ENCODE measurements at regions not wholly inside any gene's neighbourhood (a gene's known extent, or its start where the extent isn't known, plus 50 kb on each side); places are given as distances from the start of the nearest gene placed in this dataset.

GRCh38 chr7:45980973-45981372, 59.9 kb upstream of the IGFBP3 start:
- H3K4me1 ChIP-seq: peaks cover 0 to 28% (median 0%) of the 10 kb centered on the region in 4 donors
- TF ChIP-seq CTCF (IDR thresholded peaks at IDR 0.05) (no peak), EP300 (IDR thresholded peaks at IDR 0.05) (no peak), POLR2A (IDR thresholded peaks at IDR 0.05) (no peak)
- peaks cover 0 to 6% (median 0%) of the 10 kb centered on the region in 4 donors for H3K9me3 ChIP-seq
- no peaks in the 10 kb centered on the region for H3K36me3 ChIP-seq
- no peak overlapping the region for H3K27ac ChIP-seq
- H3K4me3 ChIP-seq: no peak overlapping the region
- H3K27me3 ChIP-seq: no peaks in the 10 kb centered on the region
- no peak for DNase-seq (ENCODE audit: low spot score in 2 of 2)
- 84 to 87% methylated on average over 6 of the region's 6 CpGs for WGBS, 2 donors

GRCh38 chr7:45980181-45980905, 59.3 kb upstream of the IGFBP3 start:
- Histone ChIP-seq H3K27ac (no peak overlapping the region), H3K27me3 (no peaks in the 10 kb centered on the region), H3K4me3 (no peak overlapping the region), H3K9me3 (peaks cover 0 to 6% (median 0%) of the 10 kb centered on the region in 4 donors), H3K4me1 (peaks cover 0 to 28% (median 0%) of the 10 kb centered on the region in 4 donors), H3K36me3 (no peaks in the 10 kb centered on the region)
- TF ChIP-seq CTCF (IDR thresholded peaks at IDR 0.05) (no peak), POLR2A (IDR thresholded peaks at IDR 0.05) (no peak), EP300 (IDR thresholded peaks at IDR 0.05) (no peak)
- 70 to 81% methylated on average over 4 to 7 of the region's 7 CpGs for WGBS, 2 donors
- no peak for DNase-seq (ENCODE audit: low spot score in 2 of 2)

GRCh38 chr7:45979275-45980180, 58.5 kb upstream of the IGFBP3 start:
- H3K27ac ChIP-seq: no peak overlapping the region
- TF ChIP-seq POLR2A (IDR thresholded peaks at IDR 0.05): no peak
- TF ChIP-seq CTCF (IDR thresholded peaks at IDR 0.05): no peak
- H3K4me1 ChIP-seq: peaks cover 0 to 25% (median 0%) of the 10 kb centered on the region in 4 donors
- no peaks in the 10 kb centered on the region for H3K27me3 ChIP-seq
- DNase-seq (ENCODE audit: low spot score in 2 of 2): no peak
- no peaks in the 10 kb centered on the region for H3K36me3 ChIP-seq
- H3K4me3 ChIP-seq: no peak overlapping the region
- 93% methylated on average over 7 of the region's 7 CpGs for WGBS, 2 donors
- H3K9me3 ChIP-seq: peaks cover 0 to 6% (median 0%) of the 10 kb centered on the region in 4 donors

GRCh38 chr7:45978731-45979211, 57.7 kb upstream of the IGFBP3 start:
- no peaks in the 10 kb centered on the region for H3K27me3 ChIP-seq
- no peak overlapping the region for H3K4me3 ChIP-seq
- TF ChIP-seq CTCF (IDR thresholded peaks at IDR 0.05) (no peak), POLR2A (IDR thresholded peaks at IDR 0.05) (no peak), EP300 (IDR thresholded peaks at IDR 0.05) (no peak)
- DNase-seq (ENCODE audit: low spot score in 2 of 2): no peak
- H3K36me3 ChIP-seq: no peaks in the 10 kb centered on the region
- H3K27ac ChIP-seq: no peak overlapping the region
- WGBS, 2 donors: 26 to 35% methylated on average over 2 of the region's 2 CpGs
- peaks cover 0 to 26% (median 0%) of the 10 kb centered on the region in 4 donors for H3K4me1 ChIP-seq
- H3K9me3 ChIP-seq: peaks cover 0 to 6% (median 0%) of the 10 kb centered on the region in 4 donors
